Gastroesophageal sphincter (tissue), 4 donors: ENCODE measurements at regions not wholly inside any gene's neighbourhood (a gene's known extent, or its start where the extent isn't known, plus 50 kb on each side); places are given as distances from the start of the nearest gene placed in this dataset.

Source experiments
- ATAC-seq: fragments of 150-250 bp; one replicate; pipeline ENCODE4 v1.9.1; 2016; ENCODE audit warnings: mild to moderate bottlenecking, moderate library complexity
- H3K27ac ChIP-seq, 4 donors: fragments of 200-600 bp; sonication (generic) in 3 of 4; 1 replicate in 3 of 4; 2 replicates in 1 of 4; pipeline ENCODE4 v1.5.1; 2016 to 2019
- H3K27me3 ChIP-seq: fragments of 200-600 bp; sonication (generic); one replicate; pipeline ENCODE4 v1.5.1; 2019
- H3K36me3 ChIP-seq, 2 donors: fragments of 200-600 bp; sonication (generic); one replicate each; pipeline ENCODE4 v1.5.1; 2019; ENCODE audit warnings: control low read depth in 1 of 2
- H3K4me1 ChIP-seq, 3 donors: fragments of 200-600 bp; sonication (generic); 1 replicate in 2 of 3; 2 replicates in 1 of 3; pipeline ENCODE4 v1.5.1; 2016 to 2019; ENCODE audit warnings: control low read depth in 2 of 3
- H3K4me3 ChIP-seq, 2 donors: fragments of 200-600 bp; sonication (generic); one replicate each; pipeline ENCODE4 v1.5.1; 2019; ENCODE audit warnings: mild to moderate bottlenecking in 1 of 2, moderate library complexity in 1 of 2
- H3K9me3 ChIP-seq, 3 donors: fragments of 200-600 bp; sonication (generic); one replicate each; pipeline ENCODE4 v1.5.1; 2017 to 2019; ENCODE audit warnings: control low read depth in 2 of 3
- CTCF ChIP-seq, 4 experiments: fragments of 200-600 bp in 2 of 4; fragments of 450-650 bp in 2 of 4; sonication (generic) in 1 of 4; IDR thresholded peaks; one replicate each; pipeline ENCODE4 v1.5.1; 2017 to 2019; ENCODE audit warnings: antibody characterized with exemption in 4 of 4, mild to moderate bottlenecking in 2 of 4, moderate library complexity in 2 of 4
- EP300 ChIP-seq: sonication (generic); formaldehyde crosslinking; IDR thresholded peaks from one replicate; pipeline ENCODE4 v1.6.1; 2017; ENCODE audit warnings: antibody characterized with exemption, mild to moderate bottlenecking
- POLR2A ChIP-seq, 2 donors: fragments of 450-650 bp; IDR thresholded peaks; one replicate each; pipeline ENCODE4 v1.6.1; 2017; ENCODE audit warnings: antibody characterized with exemption in 2 of 2, mild to moderate bottlenecking in 2 of 2, moderate library complexity in 1 of 2
- POLR2AphosphoS5 ChIP-seq: sonication (generic); formaldehyde crosslinking; IDR thresholded peaks from one replicate; pipeline ENCODE4 v1.6.1; 2017; ENCODE audit warnings: antibody characterized with exemption
- WGBS, 2 donors: methylation state at CpG; one replicate each; pipeline ENCODE4 v1.1.5; 2018; ENCODE audit warnings: low coverage in 1 of 2; 5-methylcytosine and 5-hydroxymethylcytosine counted together

GRCh38 chr7:54814401-54814800 lies 55.4 kb upstream of the SEC61G start:
- 49 to 62% methylated on average over 3 to 5 of the region's 5 CpGs for WGBS, 2 donors
- ATAC-seq: no peak
- peaks cover 9 to 51% (median 10%) of the 10 kb centered on the region in 3 donors for H3K4me1 ChIP-seq
- H3K4me3 ChIP-seq: no peak overlapping the region
- H3K27me3 ChIP-seq: no peaks in the 10 kb centered on the region
- H3K9me3 ChIP-seq: no peaks in the 10 kb centered on the region
- peak overlapping the region in 1 of 4 donors; percentile 78 for H3K27ac ChIP-seq
- TF ChIP-seq EP300: no peak
- TF ChIP-seq POLR2AphosphoS5: no peak
- TF ChIP-seq CTCF (IDR thresholded peaks at IDR 0.05): no peak
- TF ChIP-seq POLR2A (IDR thresholded peaks at IDR 0.05): no peak
- no peaks in the 10 kb centered on the region for H3K36me3 ChIP-seq

DNA sequence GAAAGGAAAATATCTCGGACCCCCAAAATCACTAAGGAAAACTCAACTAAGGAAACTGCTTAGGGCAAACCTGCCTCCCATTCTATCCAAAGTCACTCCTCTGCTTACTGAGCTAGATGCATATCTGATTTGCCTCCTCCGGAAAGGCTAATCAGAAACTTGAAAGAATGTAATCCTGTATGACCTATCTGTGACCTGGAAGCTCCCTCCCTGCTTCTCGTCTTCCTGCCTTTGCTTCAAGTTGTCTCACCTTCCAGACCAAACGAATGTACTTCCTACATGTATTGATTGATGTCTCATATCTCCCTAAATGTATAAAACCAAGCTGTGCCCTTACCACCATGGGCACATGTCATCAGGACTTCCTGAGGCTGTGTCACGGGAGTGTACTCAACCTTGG lies 58.1 kb upstream of the SEC61G start:
- Histone ChIP-seq H3K36me3 (no peaks in the 10 kb centered on the region), H3K4me1 (peaks cover 5 to 30% (median 10%) of the 10 kb centered on the region in 3 donors), H3K27me3 (no peaks in the 10 kb centered on the region), H3K4me3 (no peak overlapping the region), H3K27ac (no peak overlapping the region), H3K9me3 (no peaks in the 10 kb centered on the region)
- TF ChIP-seq EP300 (no peak), POLR2AphosphoS5 (no peak), CTCF (IDR thresholded peaks at IDR 0.05) (no peak), POLR2A (IDR thresholded peaks at IDR 0.05) (no peak)
- 62 to 86% methylated on average over 4 to 5 of the region's 5 CpGs for WGBS, 2 donors
- ATAC-seq: no peak

- H3K27me3 ChIP-seq: no peaks in the 10 kb centered on the region
- 71 to 72% methylated on average over 5 of the region's 5 CpGs for WGBS, 2 donors
- no peak overlapping the region for H3K27ac ChIP-seq
- H3K36me3 ChIP-seq: no peaks in the 10 kb centered on the region
- H3K9me3 ChIP-seq: no peaks in the 10 kb centered on the region
- TF ChIP-seq POLR2AphosphoS5: no peak
- no peak for TF ChIP-seq CTCF (IDR thresholded peaks at IDR 0.05)
- no peak for TF ChIP-seq POLR2A (IDR thresholded peaks at IDR 0.05)
- TF ChIP-seq EP300: no peak
- no peaks in the 10 kb centered on the region for H3K4me1 ChIP-seq
- peak; percentile 72 for ATAC-seq
- no peak overlapping the region for H3K4me3 ChIP-seq
Measured at GRCh38 chr7:54823776-54824175, 64.8 kb upstream of the SEC61G start.

- H3K27ac ChIP-seq: no peak overlapping the region
- no peaks in the 10 kb centered on the region for H3K9me3 ChIP-seq
- H3K36me3 ChIP-seq: no peaks in the 10 kb centered on the region
- 89 to 100% methylated on average over 1 of the region's 1 CpG for WGBS, 2 donors
- H3K27me3 ChIP-seq: no peaks in the 10 kb centered on the region
- TF ChIP-seq POLR2AphosphoS5 (no peak), EP300 (no peak)
- no peak overlapping the region for H3K4me3 ChIP-seq
- no peak for ATAC-seq
- H3K4me1 ChIP-seq: no peaks in the 10 kb centered on the region
Measured at GRCh38 chr7:54824655-54825054, 65.6 kb upstream of the SEC61G start.

- ATAC-seq: no peak
- Histone ChIP-seq H3K9me3 (no peaks in the 10 kb centered on the region), H3K27me3 (no peaks in the 10 kb centered on the region), H3K36me3 (no peaks in the 10 kb centered on the region), H3K27ac (no peak overlapping the region), H3K4me3 (no peak overlapping the region), H3K4me1 (no peaks in the 10 kb centered on the region)
- WGBS, 2 donors: 73 to 79% methylated on average over 2 to 3 of the region's 3 CpGs
- TF ChIP-seq POLR2AphosphoS5 (no peak), EP300 (no peak), CTCF (IDR thresholded peaks at IDR 0.05) (no peak), POLR2A (IDR thresholded peaks at IDR 0.05) (no peak)
Measured at GRCh38 chr7:54825368-54825767, 66.4 kb upstream of the SEC61G start.
